ENCODE measurements at regions not wholly inside any gene's neighbourhood (a gene's known extent, or its start where the extent isn't known, plus 50 kb on each side); places are given as distances from the start of the nearest gene placed in this dataset.

DNA sequence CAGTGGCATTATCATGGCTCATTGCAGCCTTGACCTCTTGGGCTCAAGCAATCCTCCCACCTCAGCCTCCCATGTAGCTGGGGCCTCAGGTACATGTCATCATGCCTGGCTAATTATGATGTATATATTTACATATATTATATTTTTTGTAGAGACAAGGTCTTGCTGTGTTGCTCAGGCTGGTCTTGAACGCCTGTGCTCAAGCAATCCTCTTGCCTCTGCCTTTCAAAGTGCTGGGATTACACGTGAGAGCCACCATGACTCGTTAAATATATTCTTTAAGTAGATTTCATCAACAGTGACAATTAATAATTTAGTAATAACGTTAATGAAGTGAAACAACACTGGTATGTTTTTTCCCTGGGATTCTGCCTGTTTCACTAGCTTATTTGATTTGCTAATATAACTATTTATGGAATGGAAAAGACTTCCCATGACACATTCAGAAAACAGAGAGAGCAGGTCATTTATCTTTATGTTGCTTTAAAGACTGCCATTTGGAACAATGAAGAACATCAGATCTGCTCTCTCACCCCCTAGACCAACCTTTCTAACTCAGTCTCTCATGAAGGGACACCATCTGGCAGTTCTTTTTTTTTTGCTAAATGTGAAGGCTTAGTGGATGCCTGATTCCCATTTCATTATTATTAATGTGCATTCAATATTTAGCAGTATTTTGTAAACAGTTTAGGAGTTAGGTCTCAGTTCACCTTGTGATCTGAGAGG, 295.6 kb downstream of the KIF4B start:
- Histone ChIP-seq H3K4me3 (replicated peaks in 1 of 2; ENCODE audit: low read depth in 1 of 2, low read length in 2 of 2) (no peak overlapping the region), H3K27ac (ENCODE audit: low read depth, low read length) (no peak overlapping the region), H3K9me2 (ENCODE audit: insufficient read depth) (no peaks in the 10 kb centered on the region), H3K36me3 (ENCODE audit: control insufficient read depth in 1 of 2, insufficient read depth in 2 of 2, low read length in 2 of 2) (no peaks in the 10 kb centered on the region), H3K4me1 (ENCODE audit: control insufficient read depth in 1 of 2, insufficient read depth in 2 of 2, low read length in 2 of 2) (no peaks in the 10 kb centered on the region), H3K79me2 (ENCODE audit: insufficient read depth, low read length) (no peaks in the 10 kb centered on the region), H3K9me3 (ENCODE audit: control insufficient read depth in 1 of 2, insufficient read depth in 1 of 2, low read depth in 1 of 2, low read length in 2 of 2) (no peaks in the 10 kb centered on the region), H3K27me3 (ENCODE audit: insufficient read depth, low read length) (no peaks in the 10 kb centered on the region), H3K4me2 (ENCODE audit: low read length) (no peak overlapping the region), H3K9ac (ENCODE audit: low read length) (no peak overlapping the region), H2AFZ (ENCODE audit: low read depth, low read length, poor library complexity, severe bottlenecking) (no peak overlapping the region), H4K20me1 (ENCODE audit: insufficient read depth) (no peaks in the 10 kb centered on the region)
- intact Hi-C loops (cut with micrococcal nuclease): no loop called here
- ChIA-PET CTCF (no interaction called here), POLR2A (no interaction called here), RAD21 (ENCODE audit: low non-redundant PET in 1 of 2, low total read pairs in 2 of 2, uncharacterized antibody in 2 of 2, unreplicated experiment in 2 of 2) (no interaction called here)
- TF ChIP-seq YY1 (IDR thresholded peaks at IDR 0.05; ENCODE audit: extremely low read depth, insufficient replicate concordance, low read depth, low read length) (no peak), RAD21 (IDR thresholded peaks at IDR 0.05; ENCODE audit: low read depth) (no peak), CEBPB (IDR thresholded peaks at IDR 0.05; ENCODE audit: low read depth) (no peak), EZH2 (IDR thresholded peaks at IDR 0.05) (no peak)
- TF ChIP-seq, protein P1, sequence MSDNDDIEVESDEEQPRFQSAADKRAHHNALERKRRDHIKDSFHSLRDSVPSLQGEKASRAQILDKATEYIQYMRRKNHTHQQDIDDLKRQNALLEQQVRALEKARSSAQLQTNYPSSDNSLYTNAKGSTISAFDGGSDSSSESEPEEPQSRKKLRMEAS (IDR thresholded peaks at IDR 0.05): no peak
- ATAC-seq (no peak), DNase-seq (ENCODE audit: low read depth, low spot score) (no peak)
- BruUV-seq (replicated peaks): no TSS peak

DNA sequence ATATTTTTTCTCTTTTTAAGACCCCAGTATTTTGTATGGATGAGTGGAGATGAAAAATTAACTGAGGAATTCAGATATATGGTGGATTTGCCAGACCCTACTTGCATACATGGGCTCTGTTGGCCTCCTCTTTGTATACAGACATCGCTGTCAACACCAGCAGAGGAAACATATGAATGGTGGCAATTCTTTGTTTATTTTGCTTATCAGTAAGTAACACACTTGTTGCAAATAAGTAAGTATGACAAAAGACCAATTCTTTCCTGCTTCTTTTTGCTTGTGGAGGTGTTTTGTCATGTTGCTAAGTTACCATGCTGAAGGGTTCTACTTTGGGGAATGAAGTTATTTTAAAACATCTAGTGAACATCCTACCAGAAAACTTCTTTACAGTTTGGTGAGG, 298.2 kb downstream of the KIF4B start:
- H3K27me3 ChIP-seq (ENCODE audit: insufficient read depth, low read length): no peaks in the 10 kb centered on the region
- no peaks in the 10 kb centered on the region for H3K36me3 ChIP-seq (ENCODE audit: control insufficient read depth in 1 of 2, insufficient read depth in 2 of 2, low read length in 2 of 2)
- intact Hi-C loops (cut with micrococcal nuclease): no loop called here
- BruUV-seq (replicated peaks): no TSS peak
- H3K4me3 ChIP-seq (replicated peaks in 1 of 2; ENCODE audit: low read depth in 1 of 2, low read length in 2 of 2): no peak overlapping the region
- H2AFZ ChIP-seq (ENCODE audit: low read depth, low read length, poor library complexity, severe bottlenecking): no peak overlapping the region
- no peak overlapping the region for H3K9ac ChIP-seq (ENCODE audit: low read length)
- H3K27ac ChIP-seq (ENCODE audit: low read depth, low read length): no peak overlapping the region
- ChIA-PET POLR2A (no interaction called here), RAD21 (ENCODE audit: low non-redundant PET in 1 of 2, low total read pairs in 2 of 2, uncharacterized antibody in 2 of 2, unreplicated experiment in 2 of 2) (no interaction called here), CTCF (no interaction called here)
- H4K20me1 ChIP-seq (ENCODE audit: insufficient read depth): no peaks in the 10 kb centered on the region
- no peaks in the 10 kb centered on the region for H3K9me2 ChIP-seq (ENCODE audit: insufficient read depth)
- no peak for TF ChIP-seq CBX3 (IDR thresholded peaks at IDR 0.05; ENCODE audit: low read depth)
- TF ChIP-seq, protein P1 (IDR thresholded peaks at IDR 0.05): no peak
- TF ChIP-seq, protein P2, sequence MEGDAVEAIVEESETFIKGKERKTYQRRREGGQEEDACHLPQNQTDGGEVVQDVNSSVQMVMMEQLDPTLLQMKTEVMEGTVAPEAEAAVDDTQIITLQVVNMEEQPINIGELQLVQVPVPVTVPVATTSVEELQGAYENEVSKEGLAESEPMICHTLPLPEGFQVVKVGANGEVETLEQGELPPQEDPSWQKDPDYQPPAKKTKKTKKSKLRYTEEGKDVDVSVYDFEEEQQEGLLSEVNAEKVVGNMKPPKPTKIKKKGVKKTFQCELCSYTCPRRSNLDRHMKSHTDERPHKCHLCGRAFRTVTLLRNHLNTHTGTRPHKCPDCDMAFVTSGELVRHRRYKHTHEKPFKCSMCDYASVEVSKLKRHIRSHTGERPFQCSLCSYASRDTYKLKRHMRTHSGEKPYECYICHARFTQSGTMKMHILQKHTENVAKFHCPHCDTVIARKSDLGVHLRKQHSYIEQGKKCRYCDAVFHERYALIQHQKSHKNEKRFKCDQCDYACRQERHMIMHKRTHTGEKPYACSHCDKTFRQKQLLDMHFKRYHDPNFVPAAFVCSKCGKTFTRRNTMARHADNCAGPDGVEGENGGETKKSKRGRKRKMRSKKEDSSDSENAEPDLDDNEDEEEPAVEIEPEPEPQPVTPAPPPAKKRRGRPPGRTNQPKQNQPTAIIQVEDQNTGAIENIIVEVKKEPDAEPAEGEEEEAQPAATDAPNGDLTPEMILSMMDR (IDR thresholded peaks at IDR 0.05 in 2 of 3, conservative IDR thresholded peaks at IDR 0.05 in 1 of 3; ENCODE audit: borderline replicate concordance in 1 of 3, insufficient read depth in 1 of 3, low read depth in 2 of 3, low read length in 2 of 3): no peak
- no peak for TF ChIP-seq ELF1 (IDR thresholded peaks at IDR 0.05; ENCODE audit: borderline replicate concordance, low read depth)
- TF ChIP-seq JUND (IDR thresholded peaks at IDR 0.05): no peak
- no peak for TF ChIP-seq ZBTB33 (IDR thresholded peaks at IDR 0.05; ENCODE audit: extremely low read depth, insufficient replicate concordance, low read length)
- no peak for TF ChIP-seq SRF (IDR thresholded peaks at IDR 0.05; ENCODE audit: low read depth)
- no peak for TF ChIP-seq CEBPB (IDR thresholded peaks at IDR 0.05; ENCODE audit: low read depth)
- TF ChIP-seq ZNF274 (IDR thresholded peaks at IDR 0.05; ENCODE audit: low read depth, low read length): no peak
- no peak for TF ChIP-seq SP1 (IDR thresholded peaks at IDR 0.05; ENCODE audit: low read depth)
- no peak for TF ChIP-seq EZH2 (IDR thresholded peaks at IDR 0.05)
- no peak for TF ChIP-seq POLR2A (IDR thresholded peaks at IDR 0.05; ENCODE audit: borderline replicate concordance, extremely low read depth, insufficient read depth, insufficient read length)
- no peak for TF ChIP-seq TCF7L2 (IDR thresholded peaks at IDR 0.05; ENCODE audit: borderline replicate concordance, extremely low read depth, insufficient read depth, insufficient read length)
- no peak for TF ChIP-seq RAD21 (IDR thresholded peaks at IDR 0.05; ENCODE audit: low read depth)
- TF ChIP-seq ZFX (IDR thresholded peaks at IDR 0.05): no peak
- no peaks in the 10 kb centered on the region for H3K4me1 ChIP-seq (ENCODE audit: control insufficient read depth in 1 of 2, insufficient read depth in 2 of 2, low read length in 2 of 2)
- ATAC-seq: no peak
- H3K79me2 ChIP-seq (ENCODE audit: insufficient read depth, low read length): no peaks in the 10 kb centered on the region
- no peak overlapping the region for H3K4me2 ChIP-seq (ENCODE audit: low read length)
- no peak for DNase-seq (ENCODE audit: low read depth, low spot score)
- H3K9me3 ChIP-seq (ENCODE audit: control insufficient read depth in 1 of 2, insufficient read depth in 1 of 2, low read depth in 1 of 2, low read length in 2 of 2): no peaks in the 10 kb centered on the region
